Stimulated activated naive CD8-positive, alpha-beta T cell treated with anti-CD3 and anti-CD28 coated beads, Interleukin-15, amount 100 ng/mL, for 72 hours (primary cell): ENCODE measurements at regions not wholly inside any gene's neighbourhood (a gene's known extent, or its start where the extent isn't known, plus 50 kb on each side); places are given as distances from the start of the nearest gene placed in this dataset.

Experiments
- ATAC-seq: fragments of 150-1000 bp; cut with Tn5 transposase; 2 replicates; pipeline ENCODE4 v1.10.0; 2021; ENCODE audit warnings: mild to moderate bottlenecking, moderate library complexity
- DNase-seq, 2 donors: peaks; one replicate each; pipeline ENCODE4 v3.0.0; 2021 to 2022
- H3K27ac Mint-ChIP-seq, 2 donors: one replicate each; pipeline ENCODE4 v1.8.0; 2022; ENCODE audit warnings: mild to moderate bottlenecking in 2 of 2, mixed read lengths in 2 of 2, moderate library complexity in 2 of 2
- H3K27me3 Mint-ChIP-seq: one replicate; pipeline ENCODE4 v1.8.0; 2022; ENCODE audit warnings: mixed read lengths
- H3K4me1 Mint-ChIP-seq: one replicate; pipeline ENCODE4 v1.8.0; 2022; ENCODE audit warnings: mild to moderate bottlenecking, mixed read lengths
- H3K4me3 Mint-ChIP-seq, 2 donors: one replicate each; pipeline ENCODE4 v1.8.0; 2022; ENCODE audit warnings: mild to moderate bottlenecking in 2 of 2, mixed read lengths in 2 of 2, moderate library complexity in 1 of 2
- H3K9me3 Mint-ChIP-seq, 2 donors: one replicate each; pipeline ENCODE4 v1.8.0; 2022; ENCODE audit warnings: mixed read lengths in 2 of 2

GRCh38 chr4:173910891-173911290 lies 372.6 kb downstream of the FBXO8 start:
- no peak overlapping the region for H3K4me3 Mint-ChIP-seq
- ATAC-seq (no peak), DNase-seq (no peak)
- no peaks in the 10 kb centered on the region for H3K4me1 Mint-ChIP-seq
- H3K27me3 Mint-ChIP-seq = no peaks in the 10 kb centered on the region
- H3K27ac Mint-ChIP-seq = no peak overlapping the region
- no peaks in the 10 kb centered on the region for H3K9me3 Mint-ChIP-seq

DNA sequence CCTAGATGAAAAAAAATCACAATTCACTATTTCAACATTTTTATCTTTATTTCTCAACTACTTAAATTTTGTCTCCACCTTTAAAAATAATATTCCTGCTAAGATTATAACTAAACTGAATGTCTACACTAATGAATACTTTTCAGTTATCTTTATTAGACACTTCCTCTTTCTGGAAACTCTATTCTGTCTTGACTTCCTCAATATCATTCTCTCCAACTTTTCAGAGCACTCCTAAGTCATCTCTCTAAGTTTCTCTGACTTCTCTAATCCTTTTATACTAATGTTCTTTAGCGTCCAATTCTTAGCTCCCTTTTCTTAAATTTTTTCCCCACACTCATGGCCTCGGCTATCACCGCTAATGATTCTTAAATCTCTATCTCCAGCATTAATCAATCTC lies 374.2 kb downstream of the FBXO8 start:
- Mint-ChIP-seq H3K27me3 (no peaks in the 10 kb centered on the region), H3K4me3 (no peak overlapping the region), H3K4me1 (no peaks in the 10 kb centered on the region), H3K27ac (no peak overlapping the region), H3K9me3 (no peaks in the 10 kb centered on the region)
- ATAC-seq (no peak), DNase-seq (no peak)

DNA sequence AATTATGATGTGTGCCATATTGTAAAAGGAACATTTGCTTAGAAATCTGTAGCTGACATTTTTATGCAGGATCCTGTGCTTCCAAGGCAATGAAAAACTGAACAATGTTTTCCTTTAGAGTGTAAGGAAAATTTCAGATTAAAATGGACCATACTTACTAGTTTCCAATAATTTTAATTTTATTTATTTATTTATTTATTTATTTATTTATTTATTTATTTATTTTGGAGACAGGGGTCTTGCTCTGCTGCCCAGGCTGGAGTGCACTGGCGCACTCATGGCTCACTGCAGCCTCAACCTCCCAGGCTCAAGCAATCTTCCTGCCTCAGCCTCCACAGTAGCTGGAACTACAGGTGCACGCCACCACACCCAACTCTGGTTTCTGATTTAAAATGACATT lies 369.8 kb upstream of the HAND2 start:
- ATAC-seq = no peak
- H3K9me3 Mint-ChIP-seq = peaks cover 6 to 9% of the 10 kb centered on the region in 2 donors
- DNase-seq = no peak
- H3K4me3 Mint-ChIP-seq = no peak overlapping the region
- no peaks in the 10 kb centered on the region for H3K4me1 Mint-ChIP-seq
- no peak overlapping the region for H3K27ac Mint-ChIP-seq
- H3K27me3 Mint-ChIP-seq = no peaks in the 10 kb centered on the region

- H3K4me3 Mint-ChIP-seq = no peak overlapping the region
- H3K27ac Mint-ChIP-seq = no peak overlapping the region
- DNase-seq = no peak
- no peak for ATAC-seq
- peaks cover 11 to 34% of the 10 kb centered on the region in 2 donors for H3K9me3 Mint-ChIP-seq
- H3K27me3 Mint-ChIP-seq = no peaks in the 10 kb centered on the region
- no peaks in the 10 kb centered on the region for H3K4me1 Mint-ChIP-seq
Measured at GRCh38 chr4:173891072-173891471, 361.0 kb upstream of the HAND2 start.

GRCh38 chr4:173883821-173884220 lies 353.8 kb upstream of the HAND2 start:
- H3K4me1 Mint-ChIP-seq = no peaks in the 10 kb centered on the region
- H3K4me3 Mint-ChIP-seq = no peak overlapping the region
- DNase-seq (no peak), ATAC-seq (no peak)
- H3K27me3 Mint-ChIP-seq = no peaks in the 10 kb centered on the region
- peaks cover 8 to 18% of the 10 kb centered on the region in 2 donors for H3K9me3 Mint-ChIP-seq
- no peak overlapping the region for H3K27ac Mint-ChIP-seq

- no peak for DNase-seq
- no peaks in the 10 kb centered on the region for H3K4me1 Mint-ChIP-seq
- no peak overlapping the region for H3K4me3 Mint-ChIP-seq
- H3K27me3 Mint-ChIP-seq = no peaks in the 10 kb centered on the region
- ATAC-seq = no peak
- H3K27ac Mint-ChIP-seq = no peak overlapping the region
- H3K9me3 Mint-ChIP-seq = no peaks in the 10 kb centered on the region
Measured at GRCh38 chr4:173880897-173881296, 350.9 kb upstream of the HAND2 start.

- Mint-ChIP-seq H3K4me3 (no peak overlapping the region), H3K27ac (no peak overlapping the region), H3K9me3 (no peaks in the 10 kb centered on the region), H3K27me3 (no peaks in the 10 kb centered on the region), H3K4me1 (no peaks in the 10 kb centered on the region)
- DNase-seq (no peak), ATAC-seq (no peak)
Measured at GRCh38 chr4:173879509-173879908, 349.5 kb upstream of the HAND2 start.

DNA sequence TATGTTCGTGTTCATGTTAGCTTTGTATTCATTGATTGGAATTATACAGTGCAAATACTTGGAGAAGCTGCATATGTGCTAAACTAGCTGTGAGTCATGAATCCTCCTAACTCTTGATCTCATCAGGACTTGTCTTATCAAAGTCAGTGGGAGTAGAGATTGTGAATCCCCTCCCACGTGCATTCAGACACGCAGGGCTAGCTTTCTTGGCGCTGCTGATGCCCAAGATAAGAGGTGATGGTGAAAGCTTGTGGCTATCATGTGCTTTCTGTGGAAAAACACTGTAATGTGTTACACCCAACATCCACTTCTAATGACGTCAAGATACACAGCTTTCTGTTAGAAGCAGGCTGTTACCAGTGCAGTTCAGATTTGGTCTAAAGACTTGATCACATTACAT lies 348.7 kb upstream of the HAND2 start:
- H3K4me1 Mint-ChIP-seq = no peaks in the 10 kb centered on the region
- no peak for DNase-seq
- H3K27me3 Mint-ChIP-seq = no peaks in the 10 kb centered on the region
- no peaks in the 10 kb centered on the region for H3K9me3 Mint-ChIP-seq
- no peak overlapping the region for H3K4me3 Mint-ChIP-seq
- no peak overlapping the region for H3K27ac Mint-ChIP-seq
- no peak for ATAC-seq

- H3K27ac Mint-ChIP-seq = no peak overlapping the region
Measured at GRCh38 chr4:173871643-173872042, 341.6 kb upstream of the HAND2 start.

DNA sequence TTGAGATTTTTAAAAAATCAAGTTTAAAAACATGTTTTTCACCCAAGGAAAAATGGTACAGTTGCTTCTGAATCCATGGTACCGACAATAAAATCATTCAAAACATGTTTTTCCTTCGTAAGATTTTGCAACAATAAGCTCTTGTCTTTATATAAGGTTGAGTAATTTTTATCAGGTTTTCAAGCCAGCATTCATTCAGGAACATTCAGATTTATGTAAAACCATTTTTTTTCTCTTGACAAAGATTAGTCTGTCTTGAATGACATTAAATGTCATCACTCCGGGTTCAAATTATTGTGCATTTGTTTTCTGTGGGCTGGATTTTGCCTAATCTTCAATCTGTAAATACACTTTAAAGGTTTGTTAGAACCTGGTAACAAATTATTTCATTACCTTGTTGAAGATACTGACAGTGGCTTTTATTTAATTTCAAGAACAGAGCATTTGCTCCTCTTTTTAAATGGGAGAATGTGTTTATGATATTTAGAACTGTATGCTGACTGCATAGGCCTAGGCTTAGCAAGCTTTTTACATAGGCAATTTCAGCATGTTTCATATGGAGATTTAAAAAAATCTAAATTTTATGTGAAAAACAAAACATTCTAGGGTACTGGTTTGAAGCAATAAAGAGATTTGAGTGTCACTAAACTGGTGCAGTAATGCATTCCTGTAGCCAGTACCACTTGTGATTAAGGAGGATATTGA lies 336.4 kb upstream of the HAND2 start:
- H3K27ac Mint-ChIP-seq = no peak overlapping the region
- H3K9me3 Mint-ChIP-seq = peaks cover 12 to 18% of the 10 kb centered on the region in 2 donors
- no peaks in the 10 kb centered on the region for H3K27me3 Mint-ChIP-seq
- DNase-seq = no peak
- H3K4me3 Mint-ChIP-seq = no peak overlapping the region
- no peak for ATAC-seq
- no peaks in the 10 kb centered on the region for H3K4me1 Mint-ChIP-seq

More at GRCh38 chr4:173871643-173872042, 341.6 kb upstream of the HAND2 start:
- H3K27me3 Mint-ChIP-seq = no peaks in the 10 kb centered on the region
- H3K4me1 Mint-ChIP-seq = no peaks in the 10 kb centered on the region
- H3K4me3 Mint-ChIP-seq = no peak overlapping the region
- DNase-seq = no peak
- no peaks in the 10 kb centered on the region for H3K9me3 Mint-ChIP-seq
- ATAC-seq = no peak

GRCh38 chr4:173862754-173863153 lies 332.7 kb upstream of the HAND2 start:
- no peak overlapping the region for H3K27ac Mint-ChIP-seq
- H3K4me3 Mint-ChIP-seq = no peak overlapping the region

GRCh38 chr4:173860094-173860493 lies 330.1 kb upstream of the HAND2 start:
- ATAC-seq (no peak), DNase-seq (no peak)
- Mint-ChIP-seq H3K4me3 (no peak overlapping the region), H3K9me3 (peaks cover 18 to 22% of the 10 kb centered on the region in 2 donors), H3K4me1 (no peaks in the 10 kb centered on the region), H3K27ac (no peak overlapping the region), H3K27me3 (no peaks in the 10 kb centered on the region)

More at GRCh38 chr4:173862754-173863153, 332.7 kb upstream of the HAND2 start:
- no peaks in the 10 kb centered on the region for H3K4me1 Mint-ChIP-seq
- no peaks in the 10 kb centered on the region for H3K27me3 Mint-ChIP-seq
- ATAC-seq (no peak), DNase-seq (no peak)
- peaks cover 18 to 20% of the 10 kb centered on the region in 2 donors for H3K9me3 Mint-ChIP-seq

GRCh38 chr4:173859091-173859713 lies 329.2 kb upstream of the HAND2 start:
- Mint-ChIP-seq H3K4me3 (no peak overlapping the region), H3K9me3 (peaks cover 9 to 15% of the 10 kb centered on the region in 2 donors), H3K4me1 (no peaks in the 10 kb centered on the region), H3K27me3 (no peaks in the 10 kb centered on the region), H3K27ac (no peak overlapping the region)
- ATAC-seq = no peak
- DNase-seq = no peak

DNA sequence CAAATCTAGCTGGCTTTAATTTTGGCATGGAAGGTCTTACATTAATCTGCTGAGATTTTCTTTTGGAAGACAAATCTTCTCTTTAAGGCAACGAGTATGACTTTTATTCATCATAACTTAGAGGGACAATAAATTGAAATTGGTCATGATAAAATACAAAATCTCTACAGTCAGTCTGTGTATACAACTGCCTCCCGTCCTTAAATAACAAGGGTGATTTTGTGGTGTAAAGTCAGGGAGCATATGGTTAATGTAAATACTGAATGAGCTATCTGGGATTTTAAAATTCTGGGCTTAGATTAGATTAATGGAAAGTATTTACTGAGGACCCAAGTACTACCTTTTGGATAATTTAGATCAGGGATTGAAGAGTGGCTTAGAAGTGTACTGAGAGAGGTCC lies 328.4 kb upstream of the HAND2 start:
- ATAC-seq (no peak), DNase-seq (no peak)
- Mint-ChIP-seq H3K27ac (no peak overlapping the region), H3K4me3 (no peak overlapping the region), H3K9me3 (peaks cover 2 to 11% of the 10 kb centered on the region in 2 donors), H3K27me3 (no peaks in the 10 kb centered on the region), H3K4me1 (no peaks in the 10 kb centered on the region)

DNA sequence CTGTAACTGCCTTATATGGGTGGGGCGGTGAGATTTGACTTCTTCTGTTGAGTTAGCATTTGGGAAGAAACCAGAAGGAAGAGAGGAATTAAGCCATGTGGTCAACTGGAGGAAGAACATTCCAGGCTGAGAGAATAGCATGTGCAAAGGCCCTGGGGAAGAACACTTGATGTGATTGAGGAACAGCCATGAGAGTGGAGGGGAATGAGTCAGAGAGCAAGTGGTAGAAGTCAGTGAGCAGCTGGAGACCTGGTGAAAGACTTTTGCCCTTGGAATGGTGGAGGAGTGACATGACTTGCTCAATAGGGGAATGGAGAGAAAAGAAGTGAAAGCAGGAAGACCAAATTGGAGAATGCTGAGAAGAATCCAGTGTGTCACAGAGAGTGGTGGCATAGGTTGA lies 327.8 kb upstream of the HAND2 start:
- Mint-ChIP-seq H3K27ac (no peak overlapping the region), H3K27me3 (no peaks in the 10 kb centered on the region), H3K4me1 (no peaks in the 10 kb centered on the region), H3K9me3 (peaks cover 0 to 11% of the 10 kb centered on the region in 2 donors), H3K4me3 (no peak overlapping the region)
- ATAC-seq (no peak), DNase-seq (no peak)

DNA sequence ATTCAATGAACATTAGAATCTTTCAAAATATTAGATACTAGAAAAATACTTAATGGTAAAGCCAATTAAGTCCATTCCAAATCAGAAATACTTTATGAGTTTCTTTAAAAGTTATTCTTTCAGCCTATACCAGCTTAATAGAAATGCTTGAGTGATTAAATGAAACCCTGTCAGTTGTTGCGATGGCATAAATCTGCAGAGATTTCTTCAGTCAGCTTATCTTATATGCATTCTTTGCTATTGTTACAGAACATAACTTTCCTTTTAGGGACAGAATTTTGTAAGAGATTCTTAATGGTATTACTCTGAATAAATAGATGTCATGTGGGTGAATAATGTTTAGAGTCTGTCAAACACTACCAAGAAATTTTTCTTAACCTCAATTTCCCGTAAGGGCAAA lies 325.0 kb upstream of the HAND2 start:
- no peaks in the 10 kb centered on the region for H3K4me1 Mint-ChIP-seq
- H3K27me3 Mint-ChIP-seq = no peaks in the 10 kb centered on the region
- peaks cover 0 to 7% of the 10 kb centered on the region in 2 donors for H3K9me3 Mint-ChIP-seq
- DNase-seq (no peak), ATAC-seq (no peak)
- H3K4me3 Mint-ChIP-seq = no peak overlapping the region
- H3K27ac Mint-ChIP-seq = no peak overlapping the region

DNA sequence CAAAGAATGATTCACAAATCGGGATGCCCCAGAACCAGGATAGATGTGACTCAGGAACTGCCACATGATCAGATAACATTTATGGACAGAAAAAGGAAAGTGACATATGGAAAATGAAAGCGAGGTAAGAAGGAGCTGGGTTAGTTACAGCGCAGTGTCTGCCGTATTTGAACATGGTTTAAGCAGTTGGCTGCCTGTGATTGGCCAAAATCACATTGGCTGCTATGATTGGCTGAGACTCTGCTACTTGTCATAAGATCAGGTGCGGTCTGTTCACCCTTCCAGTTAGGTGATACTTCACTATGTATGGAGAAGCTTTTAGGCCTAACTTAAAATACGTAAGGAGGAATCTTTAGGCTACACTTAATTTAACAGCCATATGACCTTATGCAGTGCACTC lies 322.7 kb upstream of the HAND2 start:
- Mint-ChIP-seq H3K27ac (no peak overlapping the region), H3K4me1 (no peaks in the 10 kb centered on the region), H3K9me3 (peaks cover 0 to 3% of the 10 kb centered on the region in 2 donors), H3K4me3 (no peak overlapping the region), H3K27me3 (no peaks in the 10 kb centered on the region)
- ATAC-seq (no peak), DNase-seq (no peak)
